T47D (cell line): ENCODE measurements at regions not wholly inside any gene's neighbourhood (a gene's known extent, or its start where the extent isn't known, plus 50 kb on each side); places are given as distances from the start of the nearest gene placed in this dataset.

Experiments
- DNase-seq, 2 experiments: peaks; one replicate each; pipeline versions ENCODE4 v3.0.0 to v3.0.0-alpha.2; 2011 to 2012; ENCODE audit warnings: low read depth in 1 of 2, low spot score in 1 of 2
- JUND ChIP-seq: IDR thresholded peaks from 2 replicates; pipeline ENCODE4 v1.6.1; 2012; ENCODE audit warnings: low read depth
- in situ Hi-C: cut with HindIII; loops from 2 replicates; pipeline ENCODE4 v1.10.0; 2016; ENCODE audit warnings: low sequenced_read_pairs, low pct_unique_long_range_greater_than_20kb

DNA sequence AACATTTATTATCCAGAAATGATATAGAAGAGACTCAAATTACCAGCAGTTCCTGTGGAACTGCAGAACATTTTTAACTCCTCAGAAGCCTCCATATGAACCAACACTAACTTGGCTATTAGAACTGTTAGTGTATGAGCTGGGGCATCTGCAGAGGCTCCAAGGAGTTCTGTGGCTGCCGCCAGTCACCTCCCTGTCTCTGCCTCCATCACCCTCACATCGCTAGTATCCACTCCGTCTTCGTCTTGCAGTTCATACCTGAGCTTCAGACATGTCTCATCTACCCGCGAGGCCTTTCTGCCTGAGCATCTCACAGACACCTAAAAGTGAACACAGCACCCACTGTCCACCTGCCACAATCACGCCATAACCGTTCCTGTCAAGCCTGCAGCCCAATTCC is 89.5 kb upstream of the CST7 start:
- no peak for DNase-seq
- in situ Hi-C loops, result no loop called here
- TF ChIP-seq JUND, result no peak

DNA sequence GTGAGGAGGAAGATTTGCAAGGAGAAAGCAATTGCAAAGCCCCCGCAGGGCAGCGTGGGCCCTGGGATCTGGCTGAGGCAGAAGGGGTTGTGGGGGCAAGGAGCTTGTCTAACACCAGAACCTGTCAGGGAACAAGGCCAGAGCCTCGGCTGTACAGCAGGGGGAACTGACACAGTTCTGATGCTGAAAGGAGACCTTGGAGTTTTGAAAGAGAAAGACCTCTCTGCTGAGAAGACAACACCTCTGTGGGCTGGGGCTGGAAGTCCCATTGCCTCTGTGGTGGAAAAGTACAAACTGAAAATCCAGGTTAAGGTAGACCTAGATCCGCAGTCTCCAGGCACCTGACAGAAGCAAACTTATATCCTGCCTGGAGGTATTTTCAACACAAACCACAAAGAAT is 86.9 kb upstream of the CST7 start:
- in situ Hi-C loops, result no loop called here
- TF ChIP-seq JUND, result no peak
- DNase-seq, result no peak

DNA sequence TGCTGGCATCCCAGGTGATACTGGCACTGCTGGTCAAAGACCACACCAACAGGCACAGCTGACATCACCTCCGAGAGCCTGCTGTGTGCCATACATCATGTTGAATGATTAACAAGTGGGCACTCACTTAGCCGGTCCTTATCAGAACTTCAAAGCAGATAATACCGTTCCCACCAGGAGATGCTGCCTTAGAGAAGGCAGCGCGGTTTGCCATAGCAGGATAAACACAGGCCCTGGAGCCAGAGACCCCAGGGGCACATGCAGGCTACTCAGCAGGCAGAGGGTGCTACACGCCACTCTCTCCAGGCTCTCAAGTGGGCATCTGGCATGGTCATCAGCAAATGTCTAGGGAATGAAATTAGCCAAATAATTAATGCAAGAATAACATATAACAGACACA is 86.5 kb upstream of the CST7 start:
- DNase-seq, result no peak
- no peak for TF ChIP-seq JUND
- in situ Hi-C loops, result no loop called here

DNA sequence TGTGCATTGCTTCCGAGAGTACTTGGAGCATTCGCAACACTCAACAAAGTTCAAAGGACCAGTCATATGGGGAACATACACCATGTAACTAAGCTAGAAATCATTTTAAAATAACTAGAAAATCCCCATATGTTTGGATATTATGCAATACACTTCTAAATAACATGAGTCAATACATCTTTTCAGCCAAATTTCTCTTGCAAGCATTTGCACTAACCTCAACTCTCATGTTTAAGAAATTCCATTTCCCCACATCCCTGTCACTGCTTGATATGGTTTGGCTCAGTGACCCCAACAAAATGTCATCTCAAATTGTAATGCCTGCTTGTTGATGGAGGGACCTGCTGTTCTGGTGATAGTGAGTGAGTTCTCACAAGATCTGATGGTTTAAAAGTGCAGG is 85.7 kb upstream of the CST7 start:
- DNase-seq, result no peak
- in situ Hi-C loops, result no loop called here
- TF ChIP-seq JUND, result no peak

DNA sequence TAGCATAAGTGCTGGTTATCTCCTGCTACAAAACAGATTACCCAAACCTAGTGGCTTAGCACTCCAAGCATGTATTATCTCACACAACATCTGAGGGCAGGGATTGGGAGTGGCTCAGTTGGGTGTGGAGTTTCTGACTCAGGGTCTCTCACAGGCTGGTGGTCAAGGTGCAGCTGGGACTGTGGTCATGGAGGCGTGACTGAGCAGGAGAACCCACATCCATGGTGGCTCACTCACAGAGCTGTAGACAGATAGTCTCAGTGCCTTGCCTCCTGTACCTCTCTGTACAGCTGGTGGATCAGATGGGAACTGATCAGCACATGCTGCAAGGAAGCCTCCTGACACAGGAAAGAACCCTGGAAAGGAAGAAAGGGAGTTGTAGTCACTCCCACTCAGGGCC is 83.1 kb upstream of the CST7 start:
- no peak for TF ChIP-seq JUND
- DNase-seq, result no peak
- in situ Hi-C loops, result no loop called here

DNA sequence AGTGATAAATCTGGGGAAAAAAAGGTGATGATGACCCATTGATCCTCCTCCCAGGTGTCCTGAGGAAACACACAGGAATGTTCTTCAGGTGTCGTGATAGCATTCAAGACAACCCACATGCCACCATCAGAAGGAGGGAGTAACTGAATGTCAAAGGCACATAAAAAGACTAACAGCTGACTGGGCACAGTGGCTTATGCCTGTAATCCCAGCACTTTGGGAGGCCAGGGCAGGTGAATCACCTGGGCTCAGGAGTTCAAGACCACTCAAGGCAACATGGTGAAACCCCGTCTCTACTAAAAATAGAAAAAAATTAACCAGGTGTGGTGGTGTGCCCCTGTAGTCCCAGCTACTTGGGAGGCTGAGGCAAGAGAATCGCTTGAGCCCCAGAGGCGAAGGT is 82.3 kb upstream of the CST7 start:
- in situ Hi-C loops, result no loop called here
- TF ChIP-seq JUND, result no peak

DNA sequence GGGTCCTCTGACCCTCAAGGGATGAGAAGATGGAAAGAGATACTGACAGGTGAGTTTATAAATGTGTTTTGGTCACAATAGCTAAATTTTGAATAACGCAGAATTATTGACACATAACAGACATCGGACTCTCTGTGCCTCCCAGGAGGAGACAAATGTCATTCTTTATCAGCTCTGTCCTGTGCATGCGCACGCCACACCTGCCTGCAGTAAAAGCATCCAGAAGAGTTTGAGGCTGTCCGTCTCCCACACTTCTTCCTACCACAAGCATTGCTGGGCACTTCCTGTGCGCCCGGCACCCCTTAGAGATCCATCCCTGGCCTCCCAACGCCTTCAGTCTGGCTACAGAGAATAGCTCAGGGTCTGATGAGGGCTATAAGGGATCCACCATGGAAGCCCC is 81.5 kb upstream of the CST7 start:
- no peak for DNase-seq
- in situ Hi-C loops, result no loop called here
- TF ChIP-seq JUND, result no peak

More for the DNA sequence above, 82.3 kb upstream of the CST7 start:
- DNase-seq, result no peak

DNA sequence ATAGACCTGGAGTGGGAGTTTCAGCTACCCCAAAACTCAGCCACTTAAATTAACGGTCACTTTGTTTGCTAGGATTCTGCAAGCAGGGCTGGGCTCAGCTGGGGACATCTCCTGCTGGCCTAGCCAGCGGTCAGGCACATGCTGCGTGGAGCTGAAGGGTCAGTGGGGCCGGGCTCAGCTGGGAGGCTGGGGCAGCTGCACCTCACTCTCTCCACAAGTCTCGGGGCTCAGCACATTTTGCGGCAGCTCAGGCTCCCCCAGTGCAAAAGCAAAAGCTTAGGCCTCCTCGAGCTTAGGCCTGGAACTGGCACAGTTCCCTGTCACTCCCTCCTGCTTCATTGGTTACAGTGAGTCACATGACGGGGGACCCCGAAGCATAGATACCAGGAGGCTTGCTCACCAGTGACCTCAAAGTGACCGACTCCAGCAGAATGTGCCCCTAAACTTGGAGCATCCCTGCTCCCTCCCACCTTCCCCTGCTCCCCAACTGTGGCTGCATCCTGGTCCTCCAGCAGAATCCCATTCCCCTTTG is 80.6 kb upstream of the CST7 start:
- TF ChIP-seq JUND, result no peak
- DNase-seq, result no peak
- in situ Hi-C loops, result no loop called here

DNA sequence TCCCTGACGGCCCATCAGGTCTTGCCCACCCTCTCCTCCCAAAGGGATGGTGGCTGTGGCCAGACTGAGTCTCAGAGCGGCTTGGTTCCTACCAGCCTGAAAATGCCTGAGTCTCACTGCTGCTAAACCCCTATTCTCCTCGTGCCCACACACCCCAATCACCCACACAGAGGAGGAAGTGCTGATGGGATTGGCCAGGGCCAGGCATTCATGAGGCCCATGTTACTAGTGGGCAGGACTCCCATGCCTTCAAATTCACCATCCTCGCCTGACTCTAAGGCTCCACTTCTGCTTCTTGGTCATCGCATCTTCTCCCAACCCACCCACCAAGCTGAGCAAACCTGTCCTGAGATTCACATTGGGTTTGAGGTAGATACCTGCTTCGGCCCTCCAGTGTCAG is 80.1 kb upstream of the CST7 start:
- in situ Hi-C loops, result no loop called here
- DNase-seq, result no peak
- no peak for TF ChIP-seq JUND

DNA sequence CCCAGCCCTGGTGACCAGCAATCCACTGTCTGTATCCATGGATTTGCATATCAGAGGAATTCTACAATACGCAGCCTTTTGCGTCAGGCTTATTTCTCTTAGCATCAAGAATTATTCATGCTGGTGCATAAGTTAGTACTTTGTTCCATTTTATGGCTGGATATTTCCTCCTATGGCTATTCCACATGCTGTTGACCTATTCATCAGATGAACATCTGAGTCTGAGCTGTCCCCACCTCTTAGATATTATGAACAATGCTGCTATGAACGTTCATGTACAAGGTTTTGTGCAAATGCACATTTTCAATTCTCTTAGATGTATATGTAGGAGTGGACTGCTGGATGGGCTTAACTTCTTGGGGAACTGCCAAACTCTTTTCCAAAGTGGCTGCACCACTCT is 79.0 kb upstream of the CST7 start:
- in situ Hi-C loops, result no loop called here
- DNase-seq, result no peak
- TF ChIP-seq JUND, result no peak

DNA sequence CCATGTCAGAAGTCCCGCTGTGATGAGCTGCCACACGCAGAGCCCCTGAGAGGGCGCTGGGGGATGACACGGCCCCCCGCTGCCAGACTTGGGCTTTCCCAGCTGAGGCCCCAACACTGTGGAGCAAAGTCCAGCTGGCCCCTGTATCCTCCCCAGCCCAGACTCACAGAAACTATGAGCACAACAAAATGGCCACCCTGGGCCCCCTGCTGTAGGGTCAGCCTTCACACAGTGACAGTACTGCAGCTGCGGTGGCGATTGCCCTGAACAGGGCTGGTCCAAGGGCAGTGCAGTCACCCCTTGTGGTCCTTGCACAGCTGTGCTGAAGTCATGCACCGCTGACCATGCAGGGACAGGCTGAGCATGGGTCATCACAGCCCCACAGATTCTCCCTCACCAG is 78.2 kb upstream of the CST7 start:
- no peak for DNase-seq
- in situ Hi-C loops, result no loop called here
- no peak for TF ChIP-seq JUND

DNA sequence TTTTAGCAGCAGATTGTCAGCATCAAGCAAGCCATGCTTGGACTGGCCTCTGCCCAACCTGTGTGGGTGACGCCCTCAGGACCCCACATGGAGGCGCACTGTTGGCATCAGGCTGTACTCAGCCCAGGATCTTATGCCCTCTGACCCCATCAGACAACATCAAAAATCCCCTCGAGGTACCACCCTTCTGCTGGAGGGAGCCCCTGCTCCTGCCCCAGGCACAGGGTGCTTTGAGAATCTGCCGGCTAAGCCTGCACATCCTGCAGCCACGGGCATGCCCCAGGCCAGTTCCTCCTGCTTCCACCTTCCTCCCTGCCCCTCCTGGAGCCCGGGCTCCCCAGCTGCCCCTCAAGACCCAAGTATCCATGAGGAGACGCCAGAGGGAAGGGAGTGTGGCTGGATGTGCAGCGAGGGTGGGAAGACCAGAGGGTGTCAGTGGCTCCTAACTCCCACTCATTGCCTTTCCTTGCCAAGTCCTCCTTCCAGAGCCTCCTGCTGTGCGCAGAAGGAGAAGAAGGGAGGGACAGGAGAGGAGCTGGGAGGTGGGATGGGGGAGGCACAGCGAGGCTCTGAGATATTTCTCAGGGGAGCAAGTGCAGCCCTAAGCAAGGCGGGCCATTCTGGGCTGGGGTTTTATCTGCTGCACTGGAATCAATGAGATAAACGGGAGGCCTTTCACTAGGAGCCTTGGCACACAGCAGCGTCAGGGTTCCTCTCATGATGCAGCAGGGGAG is 77.4 kb upstream of the CST7 start:
- no peak for DNase-seq
- TF ChIP-seq JUND, result no peak
- in situ Hi-C loops, result no loop called here

DNA sequence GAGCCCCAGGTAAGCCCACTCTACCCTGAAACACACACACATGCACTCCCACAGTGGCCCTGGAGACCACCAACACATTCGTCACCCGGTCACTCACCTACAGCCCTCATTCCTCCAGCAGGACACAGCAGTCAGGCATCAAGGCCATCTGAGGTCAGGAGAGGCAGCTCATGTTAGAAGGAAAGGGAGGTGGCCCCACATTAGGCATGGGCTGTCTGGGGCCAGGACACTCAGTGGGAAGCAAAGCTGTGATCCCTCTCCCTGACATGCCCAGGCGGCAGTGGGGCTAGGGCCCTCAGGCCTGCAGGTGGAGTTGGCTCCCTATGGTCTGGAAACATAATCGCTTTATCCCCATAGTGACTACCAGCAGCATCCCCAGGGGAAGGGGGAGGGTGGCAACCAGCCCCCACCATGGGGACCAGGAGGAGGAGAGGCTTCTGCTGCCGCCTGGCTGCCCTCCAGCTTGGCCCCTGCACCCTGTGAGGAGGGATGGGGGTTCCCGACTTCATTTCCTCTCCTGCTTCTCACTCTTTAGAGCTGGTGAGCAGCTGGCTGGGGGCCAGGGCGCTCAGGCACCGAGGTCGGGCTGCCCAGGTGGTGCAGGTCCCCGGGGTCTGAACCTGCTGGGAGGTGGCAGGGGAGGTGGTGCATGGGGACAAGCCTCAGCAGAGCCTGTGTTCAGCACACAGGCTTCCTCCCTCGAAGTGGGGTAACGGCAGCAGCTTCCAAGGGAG is 76.6 kb upstream of the CST7 start:
- in situ Hi-C loops, result no loop called here
- no peak for DNase-seq
- no peak for TF ChIP-seq JUND
